ENCODE measurements at regions not wholly inside any gene's neighbourhood (a gene's known extent, or its start where the extent isn't known, plus 50 kb on each side); places are given as distances from the start of the nearest gene placed in this dataset.

GRCh38 chr9:88312517-88313103 is 75.6 kb upstream of the SPIN1 start:
- H3K36me3 ChIP-seq (ENCODE audit: control insufficient read depth in 4 of 4, insufficient read depth in 3 of 4, low read depth in 1 of 4, low read length in 3 of 4), result no peaks in the 10 kb centered on the region
- 84% methylated on average over 13 of the region's 13 CpGs for WGBS
- H3K9ac ChIP-seq (ENCODE audit: low read depth in 1 of 2, low read length in 2 of 2), result no peak overlapping the region
- H3K9me3 ChIP-seq (ENCODE audit: control insufficient read depth in 4 of 4, low read length in 3 of 4), result no peaks in the 10 kb centered on the region
- H3K4me3 ChIP-seq (ENCODE audit: low read depth in 1 of 3, low read length in 3 of 3), result no peak overlapping the region
- H3K27me3 ChIP-seq (ENCODE audit: control insufficient read depth in 4 of 4, insufficient read depth in 4 of 4, low read length in 3 of 4), result no peaks in the 10 kb centered on the region
- H3K4me1 ChIP-seq (ENCODE audit: control insufficient read depth in 4 of 4, insufficient read depth in 4 of 4, low read length in 3 of 4), result no peaks in the 10 kb centered on the region
- TF ChIP-seq NR2F2 (IDR thresholded peaks at IDR 0.05), result no peak
- TF ChIP-seq ZBTB33 (IDR thresholded peaks at IDR 0.05), result no peak
- TF ChIP-seq FOXA1 (IDR thresholded peaks at IDR 0.05), result no peak
- no peak for TF ChIP-seq RAD21 (IDR thresholded peaks at IDR 0.05)
- no peak for TF ChIP-seq FOXA2 (IDR thresholded peaks at IDR 0.05)
- no peak for DNase-seq (ENCODE audit: low spot score)
- no peak overlapping the region for H3K27ac ChIP-seq (ENCODE audit: low read depth in 1 of 2, low read length in 2 of 2)

DNA sequence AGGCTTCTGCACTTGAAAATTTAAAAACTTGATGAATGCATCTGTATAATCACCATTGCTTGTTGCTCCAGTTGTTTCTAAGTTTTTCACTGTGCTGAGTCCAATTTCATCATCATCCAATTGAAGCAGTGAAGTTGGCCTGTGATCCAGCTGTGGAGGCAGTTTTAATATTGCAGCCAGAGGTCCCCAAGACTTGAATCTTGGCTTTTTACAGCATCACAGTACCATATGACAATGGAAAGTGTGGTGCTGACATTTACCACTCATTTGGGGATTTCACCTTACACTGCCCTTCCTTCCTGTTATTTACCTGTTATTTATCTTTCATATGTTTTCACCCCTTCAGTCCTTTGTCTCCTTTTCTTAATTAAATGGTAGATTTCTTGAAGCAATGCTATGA is 76.2 kb upstream of the SPIN1 start:
- DNase-seq (ENCODE audit: low spot score), result no peak
- H3K9me3 ChIP-seq (ENCODE audit: control insufficient read depth in 4 of 4, low read length in 3 of 4), result no peaks in the 10 kb centered on the region
- no peak overlapping the region for H3K4me3 ChIP-seq (ENCODE audit: low read depth in 1 of 3, low read length in 3 of 3)
- TF ChIP-seq HNF4G (IDR thresholded peaks at IDR 0.05) (no peak), RXRA (IDR thresholded peaks at IDR 0.05) (no peak), YY1 (IDR thresholded peaks at IDR 0.05) (no peak), EGR1 (IDR thresholded peaks at IDR 0.05; ENCODE audit: low read depth in 2 of 2) (no peak), GABPA (IDR thresholded peaks at IDR 0.05 in 1 of 2, conservative IDR thresholded peaks at IDR 0.05 in 1 of 2) (no peak), ZBTB33 (IDR thresholded peaks at IDR 0.05) (no peak), FOXA2 (IDR thresholded peaks at IDR 0.05) (no peak), NR2F2 (IDR thresholded peaks at IDR 0.05) (no peak), RAD21 (IDR thresholded peaks at IDR 0.05) (no peak), ATF3 (IDR thresholded peaks at IDR 0.05) (no peak), FOXA1 (IDR thresholded peaks at IDR 0.05) (no peak), TAF1 (conservative IDR thresholded peaks at IDR 0.05) (no peak), JUND (IDR thresholded peaks at IDR 0.05) (no peak), MAX (IDR thresholded peaks at IDR 0.05) (no peak)
- TF ChIP-seq, protein P1, sequence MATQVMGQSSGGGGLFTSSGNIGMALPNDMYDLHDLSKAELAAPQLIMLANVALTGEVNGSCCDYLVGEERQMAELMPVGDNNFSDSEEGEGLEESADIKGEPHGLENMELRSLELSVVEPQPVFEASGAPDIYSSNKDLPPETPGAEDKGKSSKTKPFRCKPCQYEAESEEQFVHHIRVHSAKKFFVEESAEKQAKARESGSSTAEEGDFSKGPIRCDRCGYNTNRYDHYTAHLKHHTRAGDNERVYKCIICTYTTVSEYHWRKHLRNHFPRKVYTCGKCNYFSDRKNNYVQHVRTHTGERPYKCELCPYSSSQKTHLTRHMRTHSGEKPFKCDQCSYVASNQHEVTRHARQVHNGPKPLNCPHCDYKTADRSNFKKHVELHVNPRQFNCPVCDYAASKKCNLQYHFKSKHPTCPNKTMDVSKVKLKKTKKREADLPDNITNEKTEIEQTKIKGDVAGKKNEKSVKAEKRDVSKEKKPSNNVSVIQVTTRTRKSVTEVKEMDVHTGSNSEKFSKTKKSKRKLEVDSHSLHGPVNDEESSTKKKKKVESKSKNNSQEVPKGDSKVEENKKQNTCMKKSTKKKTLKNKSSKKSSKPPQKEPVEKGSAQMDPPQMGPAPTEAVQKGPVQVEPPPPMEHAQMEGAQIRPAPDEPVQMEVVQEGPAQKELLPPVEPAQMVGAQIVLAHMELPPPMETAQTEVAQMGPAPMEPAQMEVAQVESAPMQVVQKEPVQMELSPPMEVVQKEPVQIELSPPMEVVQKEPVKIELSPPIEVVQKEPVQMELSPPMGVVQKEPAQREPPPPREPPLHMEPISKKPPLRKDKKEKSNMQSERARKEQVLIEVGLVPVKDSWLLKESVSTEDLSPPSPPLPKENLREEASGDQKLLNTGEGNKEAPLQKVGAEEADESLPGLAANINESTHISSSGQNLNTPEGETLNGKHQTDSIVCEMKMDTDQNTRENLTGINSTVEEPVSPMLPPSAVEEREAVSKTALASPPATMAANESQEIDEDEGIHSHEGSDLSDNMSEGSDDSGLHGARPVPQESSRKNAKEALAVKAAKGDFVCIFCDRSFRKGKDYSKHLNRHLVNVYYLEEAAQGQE (IDR thresholded peaks at IDR 0.05), result no peak
- TF ChIP-seq, protein P2, sequence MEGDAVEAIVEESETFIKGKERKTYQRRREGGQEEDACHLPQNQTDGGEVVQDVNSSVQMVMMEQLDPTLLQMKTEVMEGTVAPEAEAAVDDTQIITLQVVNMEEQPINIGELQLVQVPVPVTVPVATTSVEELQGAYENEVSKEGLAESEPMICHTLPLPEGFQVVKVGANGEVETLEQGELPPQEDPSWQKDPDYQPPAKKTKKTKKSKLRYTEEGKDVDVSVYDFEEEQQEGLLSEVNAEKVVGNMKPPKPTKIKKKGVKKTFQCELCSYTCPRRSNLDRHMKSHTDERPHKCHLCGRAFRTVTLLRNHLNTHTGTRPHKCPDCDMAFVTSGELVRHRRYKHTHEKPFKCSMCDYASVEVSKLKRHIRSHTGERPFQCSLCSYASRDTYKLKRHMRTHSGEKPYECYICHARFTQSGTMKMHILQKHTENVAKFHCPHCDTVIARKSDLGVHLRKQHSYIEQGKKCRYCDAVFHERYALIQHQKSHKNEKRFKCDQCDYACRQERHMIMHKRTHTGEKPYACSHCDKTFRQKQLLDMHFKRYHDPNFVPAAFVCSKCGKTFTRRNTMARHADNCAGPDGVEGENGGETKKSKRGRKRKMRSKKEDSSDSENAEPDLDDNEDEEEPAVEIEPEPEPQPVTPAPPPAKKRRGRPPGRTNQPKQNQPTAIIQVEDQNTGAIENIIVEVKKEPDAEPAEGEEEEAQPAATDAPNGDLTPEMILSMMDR (IDR thresholded peaks at IDR 0.05; ENCODE audit: low read depth, low read length, missing input control), result no peak
- no peak overlapping the region for H3K27ac ChIP-seq (ENCODE audit: low read depth in 1 of 2, low read length in 2 of 2)
- no peaks in the 10 kb centered on the region for H3K27me3 ChIP-seq (ENCODE audit: control insufficient read depth in 4 of 4, insufficient read depth in 4 of 4, low read length in 3 of 4)
- H3K4me1 ChIP-seq (ENCODE audit: control insufficient read depth in 4 of 4, insufficient read depth in 4 of 4, low read length in 3 of 4), result no peaks in the 10 kb centered on the region
- H3K9ac ChIP-seq (ENCODE audit: low read depth in 1 of 2, low read length in 2 of 2), result no peak overlapping the region
- no peaks in the 10 kb centered on the region for H3K36me3 ChIP-seq (ENCODE audit: control insufficient read depth in 4 of 4, insufficient read depth in 3 of 4, low read depth in 1 of 4, low read length in 3 of 4)
